ENCODE measurements at regions not wholly inside any gene's neighbourhood (a gene's known extent, or its start where the extent isn't known, plus 50 kb on each side); places are given as distances from the start of the nearest gene placed in this dataset.

DNA sequence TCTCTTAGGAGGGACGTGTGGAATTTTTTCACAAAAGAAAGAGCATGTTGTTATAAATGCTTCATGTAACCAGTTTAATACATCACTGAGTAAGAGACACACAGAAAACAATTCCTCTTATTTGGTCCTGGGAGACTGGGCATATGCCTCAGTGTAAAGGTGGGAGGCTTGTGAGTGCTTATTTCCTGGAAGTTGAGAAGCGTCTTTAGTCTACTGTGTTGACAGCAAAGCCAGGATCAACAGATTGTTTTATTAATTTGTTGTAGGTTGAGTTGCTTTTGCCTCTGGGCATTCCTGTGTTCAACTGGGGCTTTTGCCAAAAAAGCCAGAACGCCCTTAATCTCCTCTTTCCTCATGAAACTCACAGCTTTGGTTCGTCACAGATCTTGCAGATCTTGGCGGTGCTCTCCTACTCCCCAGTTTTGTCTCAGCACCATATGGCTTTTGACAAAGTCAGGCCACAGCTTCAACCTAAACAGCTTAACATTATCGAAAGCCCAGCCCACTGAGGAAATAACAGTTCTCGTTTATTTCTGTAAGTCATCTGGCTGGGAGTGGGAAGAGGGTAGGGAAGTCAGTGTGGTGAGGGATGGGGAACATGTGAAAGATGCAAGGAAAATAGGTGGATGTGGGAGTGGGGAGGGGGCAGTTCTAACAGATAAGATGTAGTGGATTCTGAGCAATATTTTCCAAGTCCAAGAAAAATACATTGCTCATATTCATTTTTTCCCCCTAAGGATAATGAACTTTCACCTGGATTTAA is 227.2 kb downstream of the DACT1 start:
- H3K9me3 ChIP-seq = no peaks in the 10 kb centered on the region
- no peaks in the 10 kb centered on the region for H3K9me2 ChIP-seq
- DNase-seq = peak; percentile 50
- peaks cover 24% of the 10 kb centered on the region for H3F3A ChIP-seq (replicated peaks; ENCODE audit: insufficient read depth)
- no peaks in the 10 kb centered on the region for H3K36me3 ChIP-seq (replicated peaks in 1 of 2; ENCODE audit: control insufficient read depth in 1 of 2, insufficient read depth in 2 of 2, low read length in 1 of 2)
- peak overlapping the region; percentile 40; the same call in 1 of the 2 replicates for H3K9ac ChIP-seq
- no peaks in the 10 kb centered on the region for H3K27me3 ChIP-seq (ENCODE audit: insufficient read depth)
- ChIA-PET POLR2A (no interaction called here), CTCF (interaction anchor here (0.7 to 1.1 kb wide), 3 partner anchors 19 to 1100 kb away, joined by 3 read pairs; no protein-coding TSS in a partner anchor)
- peaks cover 12 to 14% of the 10 kb centered on the region in 2 experiments; a peak in 3 of 4 replicates for H3K4me1 ChIP-seq (ENCODE audit: control insufficient read depth in 1 of 2, insufficient read depth in 2 of 2, low read depth in 1 of 2, low read length in 1 of 2)
- H3K79me2 ChIP-seq (ENCODE audit: insufficient read depth) = no peaks in the 10 kb centered on the region
- peak overlapping the region; percentile 43 for H3K4me2 ChIP-seq
- 19% methylated on average over 7 of the region's 7 CpGs for WGBS (ENCODE audit: low lambda C conversion rate)
- H3K4me3 ChIP-seq (ENCODE audit: low read depth in 2 of 2, low read length in 1 of 2) = no peak overlapping the region
- peak overlapping the region; percentile 3 to 79; a peak in 3 of 4 replicates for H3K27ac ChIP-seq (ENCODE audit: low read depth in 2 of 2, low read length in 1 of 2)
- TF ChIP-seq TEAD4 (IDR thresholded peaks at IDR 0.05; ENCODE audit: borderline replicate concordance, insufficient read depth) (0 out of 2 replicates have a peak, but pooled peaks have one; percentile 18), REST (IDR thresholded peaks at IDR 0.05; ENCODE audit: low read depth, low read length) (no peak), EZH2phosphoT487 (IDR thresholded peaks at IDR 0.05; ENCODE audit: borderline replicate concordance, low read depth) (no peak), MXI1 (IDR thresholded peaks at IDR 0.05; ENCODE audit: low read depth, low read length) (peak; percentile 40; the same call in 1 of the 2 replicates), TCF12 (IDR thresholded peaks at IDR 0.05) (peak; percentile 59), SIN3A (IDR thresholded peaks at IDR 0.05; ENCODE audit: borderline replicate concordance, low read depth, low read length) (no peak), NFIC (IDR thresholded peaks at IDR 0.05; ENCODE audit: borderline replicate concordance) (peak; percentile 59; the same call in 1 of the 2 replicates), MEF2A (IDR thresholded peaks at IDR 0.05; ENCODE audit: borderline replicate concordance, low read depth) (no peak), GABPA (IDR thresholded peaks at IDR 0.05; ENCODE audit: low read depth) (0 out of 2 replicates have a peak, but pooled peaks have one; percentile 15), PBX3 (IDR thresholded peaks at IDR 0.05) (peak; percentile 48), ZBTB33 (IDR thresholded peaks at IDR 0.05; ENCODE audit: borderline replicate concordance, low read depth) (no peak), JUND (IDR thresholded peaks at IDR 0.05) (peak; percentile 20; the same call in 1 of the 2 replicates), EP300 (IDR thresholded peaks at IDR 0.05; ENCODE audit: borderline replicate concordance in 1 of 2, low read depth in 1 of 2, low read length in 1 of 2) (peak; percentile 21 to 72; a peak in 2 of 4 replicates), FOXJ3 (CRISPR knock-in tag; IDR thresholded peaks at IDR 0.05) (0 out of 2 replicates have a peak, but pooled peaks have one; percentile 23), GATA2 (CRISPR knock-in tag; IDR thresholded peaks at IDR 0.05) (peak; percentile 49)
- peak overlapping the region; percentile 71; the same call in 1 of the 2 replicates for H2AFZ ChIP-seq (ENCODE audit: low read depth)
- no peaks in the 10 kb centered on the region for H4K20me1 ChIP-seq (ENCODE audit: insufficient read depth)
